Gastroesophageal sphincter (tissue), 3 donors: ENCODE measurements at regions not wholly inside any gene's neighbourhood (a gene's known extent, or its start where the extent isn't known, plus 50 kb on each side); places are given as distances from the start of the nearest gene placed in this dataset.

ENCODE experiments used
- CTCF ChIP-seq, 4 experiments: fragments of 200-600 bp in 2 of 4; fragments of 450-650 bp in 2 of 4; sonication (generic) in 1 of 4; IDR thresholded peaks; one replicate each; pipeline ENCODE4 v1.5.1; 2017 to 2019; ENCODE audit warnings: antibody characterized with exemption in 4 of 4, mild to moderate bottlenecking in 2 of 4, moderate library complexity in 2 of 4
- POLR2A ChIP-seq, 2 donors: fragments of 450-650 bp; IDR thresholded peaks; one replicate each; pipeline ENCODE4 v1.6.1; 2017; ENCODE audit warnings: antibody characterized with exemption in 2 of 2, mild to moderate bottlenecking in 2 of 2, moderate library complexity in 1 of 2

- peak in 1 of 4 experiments; percentile 13 for TF ChIP-seq CTCF (IDR thresholded peaks at IDR 0.05)
- no peak for TF ChIP-seq POLR2A (IDR thresholded peaks at IDR 0.05)
Observed at GRCh38 chr3:94525043-94525442, 462.2 kb downstream of the NSUN3 start.
